ENCODE measurements at regions not wholly inside any gene's neighbourhood (a gene's known extent, or its start where the extent isn't known, plus 50 kb on each side); places are given as distances from the start of the nearest gene placed in this dataset.

GRCh38 chr9:99718631-99719030 lies 103.1 kb upstream of the NR4A3 start:
- peaks cover 7 to 14% of the 10 kb centered on the region in 2 donors for H3K4me1 ChIP-seq
- intact Hi-C loops (cut with DNase I): no loop called here
- H3K9me3 ChIP-seq: no peaks in the 10 kb centered on the region
- no peaks in the 10 kb centered on the region for H3K36me3 ChIP-seq
- no peak overlapping the region for H3K4me3 ChIP-seq (replicated peaks in 1 of 3)
- TF ChIP-seq CTCF (IDR thresholded peaks at IDR 0.05): no peak
- no peak overlapping the region for H3K27ac ChIP-seq
- DNase-seq: no peak
- H3K27me3 ChIP-seq: no peaks in the 10 kb centered on the region

GRCh38 chr9:99720455-99721050 lies 101.1 kb upstream of the NR4A3 start:
- no peaks in the 10 kb centered on the region for H3K27me3 ChIP-seq
- peaks cover 7 to 14% of the 10 kb centered on the region in 2 donors for H3K4me1 ChIP-seq
- peak overlapping the region; percentile 24 to 56 (median 43) for H3K27ac ChIP-seq
- H3K4me3 ChIP-seq (replicated peaks in 1 of 3): no peak overlapping the region
- WGBS, 2 donors: 8 to 13% methylated on average over 1 of the region's 1 CpG
- H3K36me3 ChIP-seq: no peaks in the 10 kb centered on the region
- DNase-seq: peak; percentile 12 to 18
- no peak for TF ChIP-seq CTCF (IDR thresholded peaks at IDR 0.05)
- TF ChIP-seq POLR2A (IDR thresholded peaks at IDR 0.05): no peak
- intact Hi-C loops (cut with DNase I): no loop called here
- H3K9me3 ChIP-seq: no peaks in the 10 kb centered on the region

GRCh38 chr9:99721898-99722297 lies 99.8 kb upstream of the NR4A3 start:
- Histone ChIP-seq H3K27ac (no peak overlapping the region), H3K27me3 (no peaks in the 10 kb centered on the region), H3K4me1 (peaks cover 7 to 14% of the 10 kb centered on the region in 2 donors), H3K9me3 (no peaks in the 10 kb centered on the region), H3K36me3 (no peaks in the 10 kb centered on the region), H3K4me3 (replicated peaks in 1 of 3) (no peak overlapping the region)
- intact Hi-C loops (cut with DNase I): no loop called here
- 90 to 94% methylated on average over 2 of the region's 2 CpGs for WGBS, 2 donors
- DNase-seq: no peak
- TF ChIP-seq POLR2A (IDR thresholded peaks at IDR 0.05) (no peak), CTCF (IDR thresholded peaks at IDR 0.05) (no peak)

- Histone ChIP-seq H3K9me3 (no peaks in the 10 kb centered on the region), H3K4me3 (replicated peaks in 1 of 3) (no peak overlapping the region), H3K27me3 (no peaks in the 10 kb centered on the region), H3K4me1 (peaks cover 7 to 14% of the 10 kb centered on the region in 2 donors), H3K36me3 (no peaks in the 10 kb centered on the region), H3K27ac (no peak overlapping the region)
- no peak for DNase-seq
- TF ChIP-seq CTCF (IDR thresholded peaks at IDR 0.05): no peak
- no peak for TF ChIP-seq POLR2A (IDR thresholded peaks at IDR 0.05)
- 81 to 87% methylated on average over 2 of the region's 2 CpGs for WGBS, 2 donors
- intact Hi-C loops (cut with DNase I): no loop called here
Measured at GRCh38 chr9:99722877-99723276, 98.8 kb upstream of the NR4A3 start.

GRCh38 chr9:99724640-99725039 lies 97.0 kb upstream of the NR4A3 start:
- intact Hi-C loops (cut with DNase I): no loop called here
- Histone ChIP-seq H3K4me3 (replicated peaks in 1 of 3) (no peak overlapping the region), H3K27me3 (no peaks in the 10 kb centered on the region), H3K9me3 (no peaks in the 10 kb centered on the region), H3K36me3 (no peaks in the 10 kb centered on the region), H3K27ac (no peak overlapping the region), H3K4me1 (peaks cover 7 to 13% of the 10 kb centered on the region in 2 donors)
- TF ChIP-seq POLR2A (IDR thresholded peaks at IDR 0.05) (no peak), CTCF (IDR thresholded peaks at IDR 0.05) (no peak)
- no peak for DNase-seq

All from thyroid gland (tissue), 4 donors.